GM18861 (cell line): ENCODE measurements at regions not wholly inside any gene's neighbourhood (a gene's known extent, or its start where the extent isn't known, plus 50 kb on each side); places are given as distances from the start of the nearest gene placed in this dataset.
"Not testable (repeated sequence)": the region's sequence is repeated elsewhere in the genome, so short reads cannot be mapped to it uniquely, and the experiment has no call there.

Experiments
- ATAC-seq: cut with Tn5 transposase; IDR thresholded peaks from one replicate; pipeline ENCODE4 v1.9.1; 2021; ENCODE audit not compliant: unreplicated experiment

- no peak for ATAC-seq
Measured at GRCh38 chr14:82647088-82647810, 1113.6 kb upstream of the SEL1L start.

- no peak for ATAC-seq
Measured at GRCh38 chr14:82655770-82656169, 1122.1 kb upstream of the SEL1L start.

GRCh38 chr14:82657186-82657675, 1123.6 kb upstream of the SEL1L start:
- no peak for ATAC-seq

- no peak for ATAC-seq
Measured at GRCh38 chr14:82661258-82661657, 1127.6 kb upstream of the SEL1L start.

GRCh38 chr14:82667006-82667405, 1133.4 kb upstream of the SEL1L start:
- ATAC-seq, result no peak

- ATAC-seq, result no peak
Measured at GRCh38 chr14:82667501-82667900, 1133.8 kb upstream of the SEL1L start.

- ATAC-seq, result no peak
Measured at GRCh38 chr14:82676403-82676802, 1142.8 kb upstream of the SEL1L start.

GRCh38 chr14:82689948-82690347, 1156.3 kb upstream of the SEL1L start:
- no peak for ATAC-seq

- not testable (repeated sequence) for ATAC-seq
Measured at GRCh38 chr14:82691191-82691590, 1157.5 kb upstream of the SEL1L start.

- ATAC-seq, result no peak
Measured at GRCh38 chr14:82694820-82695219, 1161.2 kb upstream of the SEL1L start.

- no peak for ATAC-seq
Measured at GRCh38 chr14:82704218-82704617, 1170.6 kb upstream of the SEL1L start.

GRCh38 chr14:82710267-82710841, 1176.7 kb upstream of the SEL1L start:
- no peak for ATAC-seq

- no peak for ATAC-seq
Measured at GRCh38 chr14:82719617-82720016, 1186.0 kb upstream of the SEL1L start.

- ATAC-seq, result no peak
Measured at GRCh38 chr14:82720431-82720830, 1186.8 kb upstream of the SEL1L start.

- ATAC-seq, result no peak
Measured at GRCh38 chr14:82720946-82721345, 1187.3 kb upstream of the SEL1L start.

- no peak for ATAC-seq
Measured at GRCh38 chr14:82724316-82724715, 1190.7 kb upstream of the SEL1L start.

- no peak for ATAC-seq
Measured at GRCh38 chr14:82725213-82725612, 1191.6 kb upstream of the SEL1L start.

GRCh38 chr14:82731526-82731925, 1197.9 kb upstream of the SEL1L start:
- no peak for ATAC-seq

GRCh38 chr14:82740547-82740946, 1206.9 kb upstream of the SEL1L start:
- no peak for ATAC-seq

GRCh38 chr14:82755476-82755875, 1221.8 kb upstream of the SEL1L start:
- ATAC-seq, result no peak

- no peak for ATAC-seq
Measured at GRCh38 chr14:82755923-82756322, 1222.3 kb upstream of the SEL1L start.

GRCh38 chr14:82757776-82758175, 1224.1 kb upstream of the SEL1L start:
- ATAC-seq, result no peak

- ATAC-seq, result no peak
Measured at GRCh38 chr14:82759656-82760055, 1226.0 kb upstream of the SEL1L start.
